ENCODE measurements at regions not wholly inside any gene's neighbourhood (a gene's known extent, or its start where the extent isn't known, plus 50 kb on each side); places are given as distances from the start of the nearest gene placed in this dataset.

DNA sequence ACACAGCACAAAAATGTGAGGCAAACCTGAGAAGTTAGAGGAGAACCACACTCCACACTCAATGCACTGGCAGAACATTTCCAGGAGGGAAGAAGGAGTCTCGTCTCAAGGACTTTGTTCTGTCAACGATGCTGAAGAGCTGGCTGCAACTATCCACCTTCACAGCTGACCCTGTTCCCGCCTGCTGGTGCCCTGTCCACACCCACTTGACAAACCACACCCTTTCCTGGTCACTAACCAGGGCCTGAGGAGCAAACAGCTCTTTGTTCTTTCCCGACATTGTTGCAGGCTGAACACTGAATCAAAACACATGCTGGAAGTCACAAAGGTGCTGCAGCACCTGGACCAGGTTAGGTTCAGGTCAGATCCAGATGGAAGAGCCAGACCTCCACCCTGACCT, 92.6 kb upstream of the ARRDC4 start:
- TF ChIP-seq ELF4 (IDR thresholded peaks at IDR 0.05) (no peak), TARDBP (IDR thresholded peaks at IDR 0.05) (no peak), FOXA1 (IDR thresholded peaks at IDR 0.05) (no peak), HDGF (IDR thresholded peaks at IDR 0.05; ENCODE audit: borderline replicate concordance) (no peak)

Measured in HEK293T (cell line).